ENCODE measurements at regions not wholly inside any gene's neighbourhood (a gene's known extent, or its start where the extent isn't known, plus 50 kb on each side); places are given as distances from the start of the nearest gene placed in this dataset.

DNA sequence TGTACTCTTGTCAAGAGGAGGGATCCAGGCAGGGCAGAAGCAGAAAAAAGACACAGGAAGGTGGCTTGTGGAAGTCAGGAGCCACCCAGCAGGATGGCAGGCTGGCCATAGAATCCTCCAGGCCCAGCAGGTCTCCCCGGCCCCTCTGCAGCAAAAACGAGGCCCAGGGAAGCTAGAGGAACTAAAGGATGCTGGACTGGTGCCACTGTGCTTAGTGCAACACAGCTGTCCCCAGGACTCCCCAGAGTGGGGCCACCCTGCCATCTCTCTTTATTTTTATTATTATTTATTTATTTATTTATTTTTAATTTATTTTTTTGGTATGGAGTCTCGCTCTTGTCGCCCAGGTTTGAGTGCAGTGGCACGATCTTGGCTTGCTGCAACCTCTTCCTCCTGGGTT is 54.1 kb downstream of the PITPNM2 start:
- TF ChIP-seq FOXK1 (CRISPR knock-in tag; IDR thresholded peaks at IDR 0.05; ENCODE audit: borderline replicate concordance, low read depth) = no peak
- no peak for TF ChIP-seq ZSCAN21 (CRISPR knock-in tag; IDR thresholded peaks at IDR 0.05; ENCODE audit: borderline replicate concordance)
- TF ChIP-seq SMARCE1 (IDR thresholded peaks at IDR 0.05; ENCODE audit: borderline replicate concordance) = no peak

All from HepG2 (cell line).